Neutrophil (primary cell): ENCODE measurements at regions not wholly inside any gene's neighbourhood (a gene's known extent, or its start where the extent isn't known, plus 50 kb on each side); places are given as distances from the start of the nearest gene placed in this dataset.

Source experiments
- H3K27ac ChIP-seq: fragments of 200-600 bp; sonication (generic); 2 replicates; pipeline ENCODE4 v1.5.1; 2016; ENCODE audit warnings: mild to moderate bottlenecking, moderate library complexity
- H3K27me3 ChIP-seq: fragments of 200-600 bp; sonication (generic); 2 replicates; pipeline ENCODE4 v1.6.0; 2016; ENCODE audit warnings: mild to moderate bottlenecking
- H3K36me3 ChIP-seq: fragments of 200-600 bp; sonication (generic); 2 replicates; pipeline ENCODE4 v1.5.1; 2017
- H3K4me1 ChIP-seq, 2 experiments: fragments of 200-600 bp in 1 of 2; sonication (generic) in 1 of 2; 1 replicate in 1 of 2; 2 replicates in 1 of 2; pipeline versions ENCODE4 v1.5.1 to v1.6.1; 2013 to 2016; ENCODE audit warnings: low read depth in 1 of 2, low read length in 1 of 2, mild to moderate bottlenecking in 1 of 2, moderate library complexity in 1 of 2; ENCODE audit not compliant: control insufficient read depth in 1 of 2, insufficient read depth in 1 of 2
- H3K4me3 ChIP-seq, 2 experiments: fragments of 200-600 bp in 1 of 2; sonication (generic) in 1 of 2; 1 replicate in 1 of 2; 2 replicates in 1 of 2; pipeline ENCODE4 v1.5.1; 2013 to 2016; ENCODE audit warnings: low read depth in 1 of 2, low read length in 1 of 2, mild to moderate bottlenecking in 1 of 2, moderate library complexity in 1 of 2
- H3K9me3 ChIP-seq: fragments of 200-600 bp; sonication (generic); 2 replicates; pipeline ENCODE4 v1.5.1; 2016
- CTCF ChIP-seq: fragments of 200-600 bp; sonication (generic); IDR thresholded peaks from 2 replicates; pipeline ENCODE4 v1.5.1; 2016; ENCODE audit warnings: antibody characterized with exemption

- Histone ChIP-seq H3K4me3 (no peak overlapping the region), H3K4me1 (no peaks in the 10 kb centered on the region), H3K27ac (no peak overlapping the region), H3K27me3 (no peaks in the 10 kb centered on the region), H3K9me3 (no peaks in the 10 kb centered on the region), H3K36me3 (no peaks in the 10 kb centered on the region)
- no peak for TF ChIP-seq CTCF
Measured at GRCh38 chr5:117054911-117055310, 480.3 kb upstream of the SEMA6A start.

- Histone ChIP-seq H3K4me3 (no peak overlapping the region), H3K36me3 (no peaks in the 10 kb centered on the region), H3K4me1 (no peaks in the 10 kb centered on the region), H3K27ac (no peak overlapping the region), H3K9me3 (no peaks in the 10 kb centered on the region), H3K27me3 (no peaks in the 10 kb centered on the region)
- TF ChIP-seq CTCF, result no peak
Measured at GRCh38 chr5:117054141-117054540, 479.5 kb upstream of the SEMA6A start.

- Histone ChIP-seq H3K4me1 (no peaks in the 10 kb centered on the region), H3K27ac (no peak overlapping the region), H3K4me3 (no peak overlapping the region), H3K9me3 (no peaks in the 10 kb centered on the region), H3K36me3 (no peaks in the 10 kb centered on the region), H3K27me3 (no peaks in the 10 kb centered on the region)
- TF ChIP-seq CTCF, result no peak
Measured at GRCh38 chr5:117041926-117042595, 467.4 kb upstream of the SEMA6A start.

- no peak overlapping the region for H3K27ac ChIP-seq
- no peaks in the 10 kb centered on the region for H3K9me3 ChIP-seq
- H3K4me3 ChIP-seq, result no peak overlapping the region
- no peaks in the 10 kb centered on the region for H3K4me1 ChIP-seq
- no peak for TF ChIP-seq CTCF
- H3K27me3 ChIP-seq, result no peaks in the 10 kb centered on the region
- no peaks in the 10 kb centered on the region for H3K36me3 ChIP-seq
Measured at GRCh38 chr5:117039035-117039434, 464.4 kb upstream of the SEMA6A start.

- H3K36me3 ChIP-seq, result no peaks in the 10 kb centered on the region
- no peak overlapping the region for H3K27ac ChIP-seq
- TF ChIP-seq CTCF, result no peak
- H3K9me3 ChIP-seq, result no peaks in the 10 kb centered on the region
- no peaks in the 10 kb centered on the region for H3K4me1 ChIP-seq
- no peaks in the 10 kb centered on the region for H3K27me3 ChIP-seq
- no peak overlapping the region for H3K4me3 ChIP-seq
Measured at GRCh38 chr5:117027384-117027783, 452.8 kb upstream of the SEMA6A start.
